Tibial nerve (tissue), 4 donors: ENCODE measurements at regions not wholly inside any gene's neighbourhood (a gene's known extent, or its start where the extent isn't known, plus 50 kb on each side); places are given as distances from the start of the nearest gene placed in this dataset.

ENCODE experiments used
- CTCF ChIP-seq, 5 experiments: fragments of 200-600 bp in 3 of 5; fragments of 450-650 bp in 2 of 5; sonication (generic) in 3 of 5; IDR thresholded peaks; one replicate each; pipeline ENCODE4 v1.5.1; 2016 to 2019; ENCODE audit warnings: antibody characterized with exemption in 5 of 5, mild to moderate bottlenecking in 3 of 5, moderate library complexity in 2 of 5
- EP300 ChIP-seq, 2 donors: sonication (generic); formaldehyde crosslinking; IDR thresholded peaks; one replicate each; pipeline ENCODE4 v1.6.1; 2017; ENCODE audit warnings: antibody characterized with exemption in 2 of 2, mild to moderate bottlenecking in 1 of 2

DNA sequence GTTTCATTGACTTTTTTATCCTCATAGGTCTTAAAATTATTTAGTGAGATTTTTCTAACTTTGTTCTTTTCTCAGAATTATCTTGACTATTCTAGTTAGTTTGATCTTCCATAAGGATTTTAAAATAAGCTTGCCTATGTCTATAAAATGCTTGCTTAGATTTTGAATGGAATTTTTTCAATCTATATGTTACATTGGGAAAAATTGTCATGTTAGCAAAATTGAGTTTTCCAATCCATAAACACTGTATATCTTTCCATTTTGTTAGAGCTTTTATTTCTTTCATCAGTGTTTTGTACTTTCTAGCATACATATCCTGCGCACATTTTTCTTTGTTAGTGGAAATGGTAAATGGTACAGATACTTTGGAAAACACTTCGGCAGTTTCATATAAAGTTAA is 312.9 kb downstream of the PDHA2 start:
- TF ChIP-seq CTCF (IDR thresholded peaks at IDR 0.05): no peak
- TF ChIP-seq EP300 (IDR thresholded peaks at IDR 0.05): no peak
